Thyroid gland (tissue), 4 donors: ENCODE measurements at regions not wholly inside any gene's neighbourhood (a gene's known extent, or its start where the extent isn't known, plus 50 kb on each side); places are given as distances from the start of the nearest gene placed in this dataset.

Source experiments
- CTCF ChIP-seq, 6 experiments: fragments of 200-600 bp in 3 of 6; fragments of 450-650 bp in 3 of 6; sonication (generic) in 3 of 6; IDR thresholded peaks; one replicate each; pipeline ENCODE4 v1.5.1; 2016 to 2019; ENCODE audit warnings: antibody characterized with exemption in 6 of 6, mild to moderate bottlenecking in 2 of 6, inconsistent platforms in 1 of 6, moderate library complexity in 1 of 6
- POLR2A ChIP-seq, 2 donors: fragments of 450-650 bp; IDR thresholded peaks; one replicate each; pipeline ENCODE4 v1.6.1; 2017; ENCODE audit warnings: antibody characterized with exemption in 2 of 2, mild to moderate bottlenecking in 2 of 2, moderate library complexity in 1 of 2

- no peak for TF ChIP-seq CTCF (IDR thresholded peaks at IDR 0.05)
- no peak for TF ChIP-seq POLR2A (IDR thresholded peaks at IDR 0.05)
Observed at GRCh38 chr2:217735899-217736298, 266.9 kb downstream of the TNS1 start.
